ENCODE measurements at regions not wholly inside any gene's neighbourhood (a gene's known extent, or its start where the extent isn't known, plus 50 kb on each side); places are given as distances from the start of the nearest gene placed in this dataset.

GRCh38 chr1:87246436-87246835 lies 82.2 kb upstream of the LMO4 start:
- peaks cover 0 to 3% of the 10 kb centered on the region in 2 experiments for H3K27me3 ChIP-seq (ENCODE audit: control insufficient read depth in 2 of 2, insufficient read depth in 2 of 2, low read length in 2 of 2)
- no peaks in the 10 kb centered on the region for H4K20me1 ChIP-seq (replicated peaks; ENCODE audit: control insufficient read depth, extremely low read depth, insufficient read depth, low read length)
- no peak overlapping the region for H3K4me3 ChIP-seq (replicated peaks in 1 of 3; ENCODE audit: insufficient read depth in 1 of 3, low read depth in 1 of 3, low read length in 3 of 3)
- H3K9me1 ChIP-seq (replicated peaks; ENCODE audit: control insufficient read depth, extremely low read depth, insufficient read depth, low read length) = no peaks in the 10 kb centered on the region
- no peaks in the 10 kb centered on the region for H3K79me2 ChIP-seq (ENCODE audit: control insufficient read depth, insufficient read depth, low read length)
- ChIA-PET CTCF (no interaction called here), POLR2A (no interaction called here)
- H3K36me3 ChIP-seq (ENCODE audit: control insufficient read depth in 2 of 2, extremely low read depth in 1 of 2, insufficient read depth in 2 of 2, low read length in 2 of 2) = no peaks in the 10 kb centered on the region
- intact Hi-C loops (cut with micrococcal nuclease) = no loop called here
- no peak overlapping the region for H3K4me2 ChIP-seq (ENCODE audit: insufficient read depth, low read length)
- H3K27ac ChIP-seq (ENCODE audit: insufficient read depth, low read depth, low read length) = no peak overlapping the region
- H3K4me1 ChIP-seq (ENCODE audit: control insufficient read depth, extremely low read depth, insufficient read depth, low read length) = no peaks in the 10 kb centered on the region
- no peak for FAIRE-seq
- no peak for TF ChIP-seq JUN (IDR thresholded peaks at IDR 0.05; ENCODE audit: borderline replicate concordance, insufficient read depth, insufficient read length, low read depth)
- TF ChIP-seq POLR2A (IDR thresholded peaks at IDR 0.05; ENCODE audit: low read depth, low read length) = no peak
- TF ChIP-seq MAX (IDR thresholded peaks at IDR 0.05; ENCODE audit: insufficient read depth, insufficient read length) = no peak
- TF ChIP-seq POLR2AphosphoS5 (IDR thresholded peaks at IDR 0.05; ENCODE audit: insufficient read depth, low read depth, low read length) = no peak
- TF ChIP-seq GATA2 (IDR thresholded peaks at IDR 0.05; ENCODE audit: insufficient read depth, insufficient read length, low read depth, low read length) = no peak
- no peak for TF ChIP-seq FOS (IDR thresholded peaks at IDR 0.05; ENCODE audit: borderline replicate concordance, insufficient read depth, low read length)
- TF ChIP-seq EZH2 (IDR thresholded peaks at IDR 0.05; ENCODE audit: borderline replicate concordance, low read depth, low read length, severe bottlenecking) = no peak
- no peak for TF ChIP-seq MYC (IDR thresholded peaks at IDR 0.05; ENCODE audit: low read depth, low read length)
- TF ChIP-seq, protein P1, sequence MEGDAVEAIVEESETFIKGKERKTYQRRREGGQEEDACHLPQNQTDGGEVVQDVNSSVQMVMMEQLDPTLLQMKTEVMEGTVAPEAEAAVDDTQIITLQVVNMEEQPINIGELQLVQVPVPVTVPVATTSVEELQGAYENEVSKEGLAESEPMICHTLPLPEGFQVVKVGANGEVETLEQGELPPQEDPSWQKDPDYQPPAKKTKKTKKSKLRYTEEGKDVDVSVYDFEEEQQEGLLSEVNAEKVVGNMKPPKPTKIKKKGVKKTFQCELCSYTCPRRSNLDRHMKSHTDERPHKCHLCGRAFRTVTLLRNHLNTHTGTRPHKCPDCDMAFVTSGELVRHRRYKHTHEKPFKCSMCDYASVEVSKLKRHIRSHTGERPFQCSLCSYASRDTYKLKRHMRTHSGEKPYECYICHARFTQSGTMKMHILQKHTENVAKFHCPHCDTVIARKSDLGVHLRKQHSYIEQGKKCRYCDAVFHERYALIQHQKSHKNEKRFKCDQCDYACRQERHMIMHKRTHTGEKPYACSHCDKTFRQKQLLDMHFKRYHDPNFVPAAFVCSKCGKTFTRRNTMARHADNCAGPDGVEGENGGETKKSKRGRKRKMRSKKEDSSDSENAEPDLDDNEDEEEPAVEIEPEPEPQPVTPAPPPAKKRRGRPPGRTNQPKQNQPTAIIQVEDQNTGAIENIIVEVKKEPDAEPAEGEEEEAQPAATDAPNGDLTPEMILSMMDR (IDR thresholded peaks at IDR 0.05; ENCODE audit: extremely low read depth in 1 of 2, insufficient read depth in 1 of 2, low read depth in 1 of 2, low read length in 2 of 2) = no peak
- dilution Hi-C loops (cut with MboI; ENCODE audit: extremely low pct_ligation_motif_present, low sequenced_read_pairs) = no loop called here
- no peaks in the 10 kb centered on the region for H3K9me3 ChIP-seq (replicated peaks; ENCODE audit: control insufficient read depth, insufficient read depth, low read length)
- BruUV-seq (replicated peaks) = no TSS peak
- no peak overlapping the region for H2AFZ ChIP-seq (ENCODE audit: low read depth, low read length)
- DNase-seq (ENCODE audit: low read depth, low spot score) = no peak
- no peak overlapping the region for H3K9ac ChIP-seq (replicated peaks; ENCODE audit: extremely low read depth, insufficient read depth, low read length)
